ENCODE measurements at regions not wholly inside any gene's neighbourhood (a gene's known extent, or its start where the extent isn't known, plus 50 kb on each side); places are given as distances from the start of the nearest gene placed in this dataset.

GRCh38 chr16:13553453-13553985 is 366.4 kb upstream of the ERCC4 start:
- no peak for TF ChIP-seq POLR2A (IDR thresholded peaks at IDR 0.05; ENCODE audit: low read depth)
- TF ChIP-seq, protein P1, sequence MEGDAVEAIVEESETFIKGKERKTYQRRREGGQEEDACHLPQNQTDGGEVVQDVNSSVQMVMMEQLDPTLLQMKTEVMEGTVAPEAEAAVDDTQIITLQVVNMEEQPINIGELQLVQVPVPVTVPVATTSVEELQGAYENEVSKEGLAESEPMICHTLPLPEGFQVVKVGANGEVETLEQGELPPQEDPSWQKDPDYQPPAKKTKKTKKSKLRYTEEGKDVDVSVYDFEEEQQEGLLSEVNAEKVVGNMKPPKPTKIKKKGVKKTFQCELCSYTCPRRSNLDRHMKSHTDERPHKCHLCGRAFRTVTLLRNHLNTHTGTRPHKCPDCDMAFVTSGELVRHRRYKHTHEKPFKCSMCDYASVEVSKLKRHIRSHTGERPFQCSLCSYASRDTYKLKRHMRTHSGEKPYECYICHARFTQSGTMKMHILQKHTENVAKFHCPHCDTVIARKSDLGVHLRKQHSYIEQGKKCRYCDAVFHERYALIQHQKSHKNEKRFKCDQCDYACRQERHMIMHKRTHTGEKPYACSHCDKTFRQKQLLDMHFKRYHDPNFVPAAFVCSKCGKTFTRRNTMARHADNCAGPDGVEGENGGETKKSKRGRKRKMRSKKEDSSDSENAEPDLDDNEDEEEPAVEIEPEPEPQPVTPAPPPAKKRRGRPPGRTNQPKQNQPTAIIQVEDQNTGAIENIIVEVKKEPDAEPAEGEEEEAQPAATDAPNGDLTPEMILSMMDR (IDR thresholded peaks at IDR 0.05), result no peak
- no peak for TF ChIP-seq EP300 (IDR thresholded peaks at IDR 0.05)
